SU-DHL-6 (cell line): ENCODE measurements at regions not wholly inside any gene's neighbourhood (a gene's known extent, or its start where the extent isn't known, plus 50 kb on each side); places are given as distances from the start of the nearest gene placed in this dataset.

Experiments
- H2AFZ ChIP-seq: fragments of 200-600 bp; sonication (generic); 2 replicates; pipeline ENCODE4 v1.6.1; 2014; ENCODE audit warnings: low read depth, mild to moderate bottlenecking, moderate library complexity, mixed read lengths, antibody characterized with exemption, low read length; ENCODE audit not compliant: severe bottlenecking
- H3F3A ChIP-seq: fragments of 200-600 bp; shearing (Covaris generic); 2 replicates; pipeline ENCODE4 v1.6.0; 2016; ENCODE audit warnings: antibody characterized with exemption, mild to moderate bottlenecking; ENCODE audit not compliant: insufficient read depth
- H3K27ac ChIP-seq: fragments of 200-600 bp; sonication (generic); 2 replicates; pipeline ENCODE4 v1.5.1; 2016; ENCODE audit warnings: low read depth, mild to moderate bottlenecking, low read length, moderate library complexity, mixed read lengths
- H3K27me3 ChIP-seq: fragments of 200-600 bp; sonication (generic), shearing (Covaris generic); 2 replicates; pipeline ENCODE4 v1.6.0; 2014; ENCODE audit warnings: mild to moderate bottlenecking, low read length
- H3K36me3 ChIP-seq: fragments of 200-600 bp; sonication (generic); 2 replicates; pipeline ENCODE4 v1.6.1; 2014; ENCODE audit warnings: mild to moderate bottlenecking, low read length, mixed read lengths
- H3K4me2 ChIP-seq: fragments of 300-600, 200-600 bp; shearing (Covaris generic), sonication (generic); 2 replicates; pipeline ENCODE4 v1.6.0; 2014; ENCODE audit warnings: low read length, low read depth, mild to moderate bottlenecking; ENCODE audit not compliant: poor library complexity, severe bottlenecking
- H3K4me3 ChIP-seq: fragments of 200-600 bp; sonication (generic); 2 replicates; pipeline ENCODE4 v1.5.1; 2014; ENCODE audit warnings: antibody characterized with exemption, low read length, mild to moderate bottlenecking, mixed read lengths; ENCODE audit not compliant: insufficient read depth, poor library complexity, severe bottlenecking
- H3K79me2 ChIP-seq: fragments of 200-600 bp; sonication (generic); 2 replicates; pipeline ENCODE4 v1.6.1; 2014; ENCODE audit warnings: mild to moderate bottlenecking, low read length, moderate library complexity; ENCODE audit not compliant: insufficient read depth
- H3K9ac ChIP-seq: fragments of 200-600 bp; sonication (generic); 2 replicates; pipeline ENCODE4 v1.7.0; 2014; ENCODE audit warnings: mild to moderate bottlenecking, low read length
- H3K9me2 ChIP-seq: fragments of 200-600 bp; sonication (generic); replicated peaks from 2 replicates; pipeline ENCODE4 v1.6.1; 2014; ENCODE audit warnings: low read length; ENCODE audit not compliant: insufficient read depth
- H3K9me3 ChIP-seq: fragments of 200-600 bp; sonication (generic); 2 replicates; pipeline ENCODE4 v1.6.1; 2014; ENCODE audit warnings: low read length, mixed read lengths; ENCODE audit not compliant: insufficient read depth
- H4K20me1 ChIP-seq: fragments of 200-600 bp; sonication (generic); 2 replicates; pipeline ENCODE4 v1.6.1; 2014; ENCODE audit warnings: low read depth, mild to moderate bottlenecking, antibody characterized with exemption, low read length, moderate library complexity, mixed read lengths
- CTCF ChIP-seq: fragments of 200-600 bp; sonication (generic); IDR thresholded peaks from one replicate; pipeline ENCODE4 v1.5.1; 2017; ENCODE audit warnings: antibody characterized with exemption, mild to moderate bottlenecking, low read length, moderate library complexity; ENCODE audit not compliant: insufficient read depth, poor library complexity, severe bottlenecking
- EZH2phosphoT487 ChIP-seq: fragments of 200-600 bp; sonication (generic), shearing (Covaris generic); conservative IDR thresholded peaks from 2 replicates; pipeline ENCODE4 v1.6.1; 2018; ENCODE audit warnings: mild to moderate bottlenecking, antibody characterized with exemption, low read length, moderate library complexity, mixed read lengths

GRCh38 chr11:27178859-27179258 is 138.2 kb downstream of the BBOX1 start:
- no peaks in the 10 kb centered on the region for H3K79me2 ChIP-seq
- H3K9ac ChIP-seq: no peak overlapping the region
- H3K9me2 ChIP-seq: no peaks in the 10 kb centered on the region
- no peaks in the 10 kb centered on the region for H4K20me1 ChIP-seq
- no peak for TF ChIP-seq CTCF
- TF ChIP-seq EZH2phosphoT487: no peak
- H3K4me3 ChIP-seq: no peak overlapping the region
- no peaks in the 10 kb centered on the region for H3K27me3 ChIP-seq
- no peaks in the 10 kb centered on the region for H3K36me3 ChIP-seq
- H3F3A ChIP-seq: no peaks in the 10 kb centered on the region
- no peak overlapping the region for H2AFZ ChIP-seq
- no peak overlapping the region for H3K27ac ChIP-seq
- H3K9me3 ChIP-seq: no peaks in the 10 kb centered on the region
- H3K4me2 ChIP-seq: no peak overlapping the region
